OCI-M2 (cell line): ENCODE measurements at regions not wholly inside any gene's neighbourhood (a gene's known extent, or its start where the extent isn't known, plus 50 kb on each side); places are given as distances from the start of the nearest gene placed in this dataset.
"Not testable (repeated sequence)": the region's sequence is repeated elsewhere in the genome, so short reads cannot be mapped to it uniquely, and the experiment has no call there.

Experiments used
- DNase-seq: peaks from one replicate; lab custom pipeline; 2025; ENCODE audit not compliant: unreplicated experiment; lab: John Stamatoyannopoulos, UW

- no peak for DNase-seq
These were observed 997.2 kb downstream of the DIPK2A start for GRCh38 chr3:144968750-144969350.

GRCh38 chr3:144984481-144984880 is 1012.9 kb downstream of the DIPK2A start:
- DNase-seq = not testable (repeated sequence)

- DNase-seq = no peak
These were observed 1018.2 kb downstream of the DIPK2A start for GRCh38 chr3:144989807-144990206.

- no peak for DNase-seq
These were observed 1024.2 kb downstream of the DIPK2A start for GRCh38 chr3:144995856-144996255.

GRCh38 chr3:145005427-145005826 is 1033.8 kb downstream of the DIPK2A start:
- no peak for DNase-seq

GRCh38 chr3:145006271-145006670 is 1034.6 kb downstream of the DIPK2A start:
- no peak for DNase-seq

DNA sequence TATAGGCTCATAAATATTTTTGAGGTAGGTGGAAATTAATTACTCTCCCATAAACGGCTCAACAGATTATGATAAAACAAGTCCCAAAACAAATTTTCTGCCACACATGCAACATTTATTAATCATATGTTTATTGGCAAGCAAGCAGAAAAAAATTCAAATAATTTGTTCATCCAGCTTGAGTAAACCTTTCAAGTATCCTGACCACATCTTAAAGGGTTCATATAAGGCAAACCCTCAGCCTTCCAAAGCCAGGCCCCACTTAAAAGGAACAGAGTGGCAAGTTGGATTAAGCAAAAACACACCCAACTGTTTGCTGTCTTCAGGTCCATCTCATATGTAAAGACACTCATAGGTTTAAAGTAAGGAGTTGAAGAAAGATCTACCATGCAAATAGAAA is 1042.3 kb downstream of the DIPK2A start:
- DNase-seq = no peak

DNA sequence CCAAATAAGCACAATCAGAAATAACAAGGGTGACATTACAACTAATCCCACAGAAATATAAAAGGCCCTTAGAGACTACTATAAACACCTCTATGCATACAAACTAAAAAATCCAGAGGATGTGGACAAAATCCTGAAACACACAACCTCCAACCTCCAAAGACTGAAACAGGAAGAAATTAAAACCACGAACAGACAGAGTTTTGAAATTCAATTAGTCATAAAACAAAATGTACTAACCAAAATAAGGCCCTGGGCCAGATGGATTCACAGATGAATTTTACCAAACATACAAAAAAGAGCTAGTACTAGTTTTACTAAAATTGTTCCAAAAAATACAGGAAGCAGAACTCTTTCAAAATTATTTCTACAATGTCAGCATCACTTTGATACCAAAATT is 1043.6 kb downstream of the DIPK2A start:
- DNase-seq = no peak

DNA sequence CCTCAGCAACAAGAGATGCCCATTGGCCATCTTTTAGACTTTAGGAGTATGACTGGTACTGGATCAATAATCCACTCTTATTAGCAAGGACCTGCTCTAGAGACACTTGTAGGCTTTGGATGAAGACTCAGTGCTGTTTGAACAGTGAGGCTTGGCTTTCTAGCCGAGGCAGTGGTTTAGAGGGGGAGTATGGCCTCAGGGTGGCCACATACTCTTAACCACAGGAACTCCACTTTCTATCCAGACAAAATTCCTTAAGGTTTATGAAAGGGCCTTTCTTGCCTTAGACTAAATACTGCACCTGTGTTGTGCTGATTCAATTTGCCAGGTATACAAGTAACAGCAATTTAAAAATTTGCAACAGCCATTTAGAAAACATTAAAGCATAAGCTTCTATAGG is 1046.3 kb downstream of the DIPK2A start:
- DNase-seq = no peak

GRCh38 chr3:145022447-145022846 is 1050.8 kb downstream of the DIPK2A start:
- no peak for DNase-seq

DNA sequence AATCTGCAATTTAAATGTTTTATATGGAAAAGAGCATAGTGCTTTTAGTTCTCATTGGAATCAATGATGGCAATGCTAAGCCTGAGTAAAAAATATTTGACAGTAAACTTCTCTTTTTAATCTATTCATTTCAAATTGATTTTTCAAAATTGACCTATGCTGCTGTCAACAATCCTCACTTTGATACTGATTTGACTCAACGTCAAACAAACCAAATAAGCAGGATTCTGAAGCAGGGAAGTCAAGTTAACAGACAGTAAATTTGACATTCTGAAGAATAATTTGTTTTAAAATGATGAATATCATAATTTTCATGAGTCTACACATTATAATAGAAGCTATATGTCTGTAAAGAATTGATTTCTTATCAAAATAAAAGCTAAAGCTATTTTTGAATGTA is 1053.1 kb downstream of the DIPK2A start:
- no peak for DNase-seq

DNA sequence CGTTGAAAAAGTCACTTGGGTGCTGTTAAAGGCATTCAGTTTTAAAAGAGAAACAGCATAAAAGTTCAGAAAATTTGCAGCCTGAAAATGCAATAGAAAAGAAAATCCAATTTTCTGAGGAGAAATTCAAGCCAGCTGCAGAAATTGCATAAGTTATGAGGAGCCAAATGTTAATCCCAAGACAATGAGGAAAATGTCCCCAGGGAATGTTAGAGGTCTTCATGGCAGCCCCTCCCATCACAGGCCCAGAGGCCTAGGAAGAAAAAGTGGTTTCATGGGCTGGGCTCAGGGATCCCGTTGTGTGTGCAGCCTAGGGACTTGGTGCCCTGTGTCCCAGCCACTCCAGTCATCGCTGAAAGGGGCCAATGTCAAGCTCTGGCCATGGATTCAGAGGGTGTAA is 1055.6 kb downstream of the DIPK2A start:
- DNase-seq = not testable (repeated sequence)

GRCh38 chr3:145032791-145033190 is 1061.2 kb downstream of the DIPK2A start:
- no peak for DNase-seq

GRCh38 chr3:145035682-145036081 is 1064.1 kb downstream of the DIPK2A start:
- DNase-seq = no peak

GRCh38 chr3:145054055-145054454 is 1082.4 kb downstream of the DIPK2A start:
- not testable (repeated sequence) for DNase-seq

- DNase-seq = no peak
These were observed 1083.9 kb downstream of the DIPK2A start for GRCh38 chr3:145055375-145056076.

- DNase-seq = no peak
These were observed 1086.9 kb downstream of the DIPK2A start for GRCh38 chr3:145058483-145058882.

DNA sequence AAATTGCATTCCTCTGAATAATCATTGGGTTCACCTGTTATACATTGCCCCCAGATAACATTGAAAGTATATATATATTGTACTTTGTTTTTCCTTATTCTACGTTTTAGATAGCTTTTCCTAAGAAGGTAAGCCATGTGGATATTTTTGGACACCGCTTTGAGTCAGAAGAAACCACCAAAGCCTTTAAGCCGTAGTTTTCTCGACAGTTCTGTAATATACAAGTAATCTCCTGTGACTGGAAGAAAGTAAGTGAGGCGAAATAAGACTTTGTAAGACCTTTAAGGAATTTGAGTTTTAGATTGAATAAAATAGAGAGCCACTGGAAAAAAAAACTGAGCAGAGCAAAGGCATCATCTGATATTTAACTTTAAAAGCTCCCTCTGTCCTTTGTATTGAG is 1092.0 kb downstream of the DIPK2A start:
- DNase-seq = no peak

DNA sequence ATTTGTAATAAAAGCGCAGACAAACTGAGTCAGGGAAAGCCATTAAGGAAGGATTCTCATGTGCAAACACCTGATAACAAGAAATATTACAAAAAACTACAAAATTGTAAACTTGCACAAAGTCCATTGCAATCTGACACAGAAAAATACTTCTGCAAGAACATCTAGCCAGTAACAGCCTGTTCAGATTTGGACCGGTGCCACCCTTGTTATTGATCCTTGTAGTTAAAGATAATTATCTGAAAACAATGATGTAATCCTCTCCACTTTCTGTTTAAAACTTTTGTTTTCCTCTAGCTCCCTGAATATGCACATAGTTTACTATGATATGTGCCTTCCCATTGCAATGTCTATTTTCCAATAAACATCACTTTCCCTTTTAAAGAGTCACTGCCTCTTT is 1090.2 kb downstream of the PLOD2 start:
- no peak for DNase-seq

DNA sequence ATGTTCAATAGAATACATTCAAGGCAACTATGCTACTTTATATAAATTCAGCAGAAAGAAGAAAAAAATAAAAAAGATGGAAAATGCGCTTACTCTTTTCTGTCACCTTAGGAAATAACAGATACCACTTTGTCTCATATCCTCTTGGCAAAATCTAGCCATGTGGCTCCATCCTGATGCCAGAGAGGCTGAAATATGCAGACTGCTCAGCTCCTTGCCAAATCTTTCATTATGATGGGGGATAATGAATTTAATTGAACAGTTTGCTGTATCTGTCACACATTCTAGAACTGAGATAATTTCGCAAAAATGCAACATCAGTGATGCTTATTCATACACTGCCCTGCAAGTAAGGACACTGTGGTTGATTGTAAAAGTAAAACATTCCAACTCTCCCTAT is 1081.5 kb downstream of the PLOD2 start:
- DNase-seq = no peak

- DNase-seq = no peak
These were observed 1073.9 kb downstream of the PLOD2 start for GRCh38 chr3:145087038-145087437.

- no peak for DNase-seq
These were observed 1072.1 kb downstream of the PLOD2 start for GRCh38 chr3:145088917-145089316.

- no peak for DNase-seq
These were observed 1071.6 kb downstream of the PLOD2 start for GRCh38 chr3:145089337-145089736.
